ENCODE measurements at regions not wholly inside any gene's neighbourhood (a gene's known extent, or its start where the extent isn't known, plus 50 kb on each side); places are given as distances from the start of the nearest gene placed in this dataset.
A peak's percentile ranks its signal among the peaks of the same experiment; 100 is the strongest.

DNA sequence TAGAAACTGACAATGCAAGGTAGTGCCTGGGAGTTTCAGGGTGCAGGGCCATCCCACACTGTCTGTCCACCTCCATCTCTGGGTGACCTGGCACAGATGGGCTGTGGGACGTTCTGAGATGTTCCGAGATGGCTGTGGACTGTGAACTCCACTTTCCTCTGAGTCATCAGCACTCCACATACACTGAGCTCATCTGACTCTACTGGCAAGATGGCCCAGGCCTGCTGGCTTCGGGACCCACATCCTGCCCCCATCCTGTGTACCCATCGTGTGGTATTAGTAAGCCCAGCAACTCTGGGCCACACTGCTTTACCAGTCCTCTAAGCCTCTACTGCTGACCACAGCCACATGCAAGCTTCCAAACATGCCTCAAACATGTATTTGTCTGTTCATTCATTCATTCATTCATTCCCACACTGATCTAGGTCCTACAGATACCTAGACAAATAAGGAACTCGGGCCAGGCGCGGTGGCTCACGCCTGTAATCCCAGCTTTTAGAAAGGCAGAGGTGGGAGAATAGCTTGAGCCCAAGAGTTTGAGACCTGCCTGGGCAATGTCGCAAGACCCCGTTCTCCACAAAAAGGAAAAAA, 124.8 kb upstream of the CXCR4 start:
- no peak for DNase-seq (ENCODE audit: low spot score)

DNA sequence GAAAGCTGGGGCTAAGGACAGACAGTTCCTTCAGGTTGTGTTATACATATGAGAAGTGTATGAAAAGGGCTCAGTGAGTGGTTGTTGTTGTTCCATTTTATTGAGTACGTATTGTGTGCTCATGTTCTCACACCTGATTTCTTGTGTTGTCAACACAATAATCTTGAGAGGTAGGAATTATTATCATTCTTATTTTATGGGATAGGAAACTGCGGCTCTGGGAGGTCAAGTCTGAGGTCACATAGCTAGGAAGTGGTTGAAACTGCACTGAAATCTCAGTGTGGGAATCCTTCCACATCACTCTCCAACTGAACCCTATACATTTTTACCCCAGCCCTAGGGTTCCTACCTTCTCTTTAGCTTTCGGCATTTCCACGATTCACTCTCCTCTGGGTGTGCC, 124.2 kb upstream of the CXCR4 start:
- DNase-seq (ENCODE audit: low spot score), result no peak

- DNase-seq (ENCODE audit: low spot score), result no peak
These were observed 121.2 kb upstream of the CXCR4 start for GRCh38 chr2:136239079-136239685.

DNA sequence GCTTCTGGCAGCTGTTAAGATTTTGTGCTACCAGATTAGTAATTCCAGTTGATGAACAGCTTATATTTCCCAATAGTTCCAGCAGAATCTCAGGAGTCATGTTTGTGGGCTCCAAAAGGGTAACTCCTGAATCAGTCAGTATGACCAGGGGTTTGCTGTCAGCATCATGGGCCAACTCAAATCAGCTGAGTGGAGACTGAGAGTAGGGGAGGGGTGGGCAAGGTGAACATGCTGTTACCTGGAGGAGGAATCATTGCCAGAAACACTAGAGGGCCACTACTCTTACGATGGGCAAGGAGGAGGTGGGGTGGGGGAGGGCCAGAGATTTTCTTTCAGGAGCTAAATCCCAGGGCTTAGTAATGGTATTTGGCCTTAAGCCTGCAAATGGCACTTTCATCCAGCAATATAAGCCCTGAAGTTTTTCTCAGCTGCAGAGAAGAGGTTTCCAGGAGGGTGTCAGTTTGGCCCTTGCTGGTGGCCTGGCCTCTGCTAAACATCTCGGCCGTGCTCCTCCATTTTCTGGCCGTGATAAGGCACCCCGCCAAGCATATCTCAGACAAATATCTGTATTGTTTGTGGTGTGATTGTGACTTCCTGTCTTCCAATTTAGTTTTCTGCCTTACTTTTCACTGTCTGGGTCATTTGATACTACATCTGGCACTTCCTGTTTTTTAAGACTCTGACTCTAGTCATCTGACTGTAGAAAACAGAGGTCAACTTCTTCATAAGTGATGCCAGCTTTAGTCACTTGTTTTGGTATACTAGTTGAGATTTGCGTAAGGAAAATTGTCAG, 120.5 kb upstream of the CXCR4 start:
- DNase-seq (ENCODE audit: low spot score), result no peak

DNA sequence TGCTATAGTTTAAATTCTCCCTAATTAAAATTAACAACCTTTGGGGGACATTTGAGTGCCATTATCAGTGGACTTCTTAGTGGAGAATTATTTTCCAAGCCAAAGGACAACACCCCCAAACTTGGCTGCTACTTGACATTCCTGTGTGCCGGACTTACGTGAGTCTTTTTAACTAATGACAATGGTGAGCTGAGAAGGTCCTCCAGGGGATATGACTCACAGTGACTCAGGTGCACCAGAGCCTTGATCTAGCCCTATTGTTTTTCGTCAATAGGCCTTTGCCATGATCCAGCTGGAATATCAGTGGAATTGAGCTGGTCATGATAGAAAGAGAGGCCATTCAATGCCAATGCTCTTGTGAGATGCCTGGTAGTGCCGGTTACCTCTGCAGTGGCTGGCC, 118.1 kb upstream of the CXCR4 start:
- peak; percentile 54 for DNase-seq (ENCODE audit: low spot score)

DNA sequence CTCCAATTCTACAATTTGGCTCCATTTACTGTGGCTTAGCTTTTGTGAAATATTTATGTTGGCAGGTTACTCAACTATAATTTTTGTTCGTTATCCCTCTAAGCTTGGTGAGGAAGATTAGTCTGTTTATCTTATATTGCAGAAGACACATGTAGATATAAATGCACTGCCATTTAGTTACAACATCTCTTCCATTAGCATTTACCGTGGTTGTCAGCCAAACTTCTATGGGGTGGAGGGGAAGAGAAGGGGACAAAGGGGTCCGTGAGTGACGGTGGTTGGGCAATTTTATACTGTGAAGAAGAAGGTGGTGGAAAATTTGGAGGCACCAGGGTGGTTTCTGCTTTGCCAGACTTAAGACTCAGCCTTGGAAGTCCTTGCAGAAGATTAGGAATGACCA, 117.6 kb upstream of the CXCR4 start:
- DNase-seq (ENCODE audit: low spot score), result no peak

DNA sequence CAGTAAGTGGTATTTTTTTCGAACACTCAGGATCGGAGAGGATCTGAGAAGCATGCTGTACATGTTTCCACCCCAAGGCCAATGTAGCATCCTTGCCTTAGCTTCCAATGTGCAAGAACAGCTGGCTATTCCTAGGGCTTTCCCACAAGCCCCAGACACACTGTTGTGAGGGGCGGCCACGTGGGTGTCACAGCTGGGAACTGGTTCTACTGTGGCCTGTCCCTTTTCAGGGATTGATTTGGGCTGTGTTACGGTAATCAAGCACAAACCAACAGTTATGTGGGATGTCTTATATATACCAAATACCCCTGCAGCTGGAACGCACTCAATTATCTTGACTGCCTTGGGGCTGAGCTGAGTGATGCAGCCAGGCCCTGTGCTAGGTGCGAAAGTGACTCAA, 116.3 kb upstream of the CXCR4 start:
- no peak for DNase-seq (ENCODE audit: low spot score)

DNA sequence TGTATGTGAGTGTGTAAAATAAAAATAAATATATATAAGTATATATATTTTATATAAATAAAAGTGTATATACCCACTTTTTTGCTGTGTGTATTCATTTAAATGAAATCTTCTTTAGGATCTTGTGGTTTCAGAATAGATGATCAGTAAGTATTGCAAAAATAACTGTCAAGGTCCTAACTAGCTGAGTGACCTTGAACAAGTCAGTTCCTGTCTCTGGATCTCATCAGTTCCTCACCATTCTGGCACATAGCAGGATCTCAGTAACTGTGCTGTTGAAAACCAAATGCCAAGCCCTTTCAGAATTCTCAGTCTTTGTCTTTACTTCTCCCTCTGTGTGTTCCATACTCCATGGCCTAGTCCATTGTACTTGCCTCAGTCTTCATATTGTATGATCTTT, 115.3 kb upstream of the CXCR4 start:
- DNase-seq (ENCODE audit: low spot score), result no peak

DNA sequence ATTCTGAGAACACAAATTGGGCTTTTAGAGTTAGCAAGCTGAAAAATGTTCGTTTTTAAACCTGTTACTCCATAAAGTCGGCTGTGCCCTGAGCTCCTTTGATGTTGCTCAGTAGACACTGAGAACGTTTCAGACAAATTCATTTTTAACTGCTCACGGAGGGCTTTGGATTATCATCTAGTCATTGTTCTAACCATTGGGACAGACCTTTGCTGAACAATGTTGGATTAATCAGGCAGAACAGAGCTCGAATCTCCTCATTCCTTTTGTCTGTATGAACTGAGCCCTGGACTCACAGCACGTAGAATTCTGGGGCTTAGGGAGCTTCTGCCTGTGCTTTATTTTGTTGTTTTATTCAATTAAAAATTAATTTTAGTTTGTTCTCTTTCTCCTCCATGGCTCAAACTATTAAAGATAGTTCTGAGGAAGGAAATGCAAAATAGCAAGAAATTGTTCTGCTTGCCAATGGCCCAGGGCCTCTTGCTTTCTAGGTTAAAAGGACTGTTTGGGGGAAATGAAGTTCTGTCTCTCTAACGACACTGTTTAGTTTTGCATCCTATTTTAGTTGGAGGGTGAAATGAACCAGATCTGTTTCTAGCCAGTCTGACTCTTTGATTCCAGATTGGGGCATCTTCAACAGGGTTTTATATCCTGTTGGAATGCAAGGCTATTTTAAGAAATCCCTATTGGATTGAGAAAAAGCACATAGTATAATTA, 114.7 kb upstream of the CXCR4 start:
- DNase-seq (ENCODE audit: low spot score), result no peak

GRCh38 chr2:136230464-136230863, 112.5 kb upstream of the CXCR4 start:
- no peak for DNase-seq (ENCODE audit: low spot score)

DNA sequence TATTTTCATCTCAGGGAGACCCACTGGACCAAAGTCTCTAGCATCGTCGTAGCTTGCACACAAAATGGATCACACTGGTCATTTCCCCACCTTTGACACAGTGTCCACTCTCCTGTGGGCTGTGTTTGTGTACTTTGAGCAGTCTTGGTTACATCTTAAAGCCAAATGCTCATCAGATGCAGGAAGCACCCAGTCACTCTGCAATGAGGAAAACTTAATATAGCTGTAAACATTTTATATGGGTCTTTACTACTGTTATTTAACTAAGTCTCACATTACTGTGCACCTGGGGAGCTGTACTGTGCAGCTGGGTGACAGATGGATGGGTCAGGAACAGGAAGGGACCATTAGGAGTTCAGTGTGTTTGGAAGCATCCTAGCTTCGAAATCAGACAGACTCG, 109.0 kb upstream of the CXCR4 start:
- no peak for DNase-seq (ENCODE audit: low spot score)

DNA sequence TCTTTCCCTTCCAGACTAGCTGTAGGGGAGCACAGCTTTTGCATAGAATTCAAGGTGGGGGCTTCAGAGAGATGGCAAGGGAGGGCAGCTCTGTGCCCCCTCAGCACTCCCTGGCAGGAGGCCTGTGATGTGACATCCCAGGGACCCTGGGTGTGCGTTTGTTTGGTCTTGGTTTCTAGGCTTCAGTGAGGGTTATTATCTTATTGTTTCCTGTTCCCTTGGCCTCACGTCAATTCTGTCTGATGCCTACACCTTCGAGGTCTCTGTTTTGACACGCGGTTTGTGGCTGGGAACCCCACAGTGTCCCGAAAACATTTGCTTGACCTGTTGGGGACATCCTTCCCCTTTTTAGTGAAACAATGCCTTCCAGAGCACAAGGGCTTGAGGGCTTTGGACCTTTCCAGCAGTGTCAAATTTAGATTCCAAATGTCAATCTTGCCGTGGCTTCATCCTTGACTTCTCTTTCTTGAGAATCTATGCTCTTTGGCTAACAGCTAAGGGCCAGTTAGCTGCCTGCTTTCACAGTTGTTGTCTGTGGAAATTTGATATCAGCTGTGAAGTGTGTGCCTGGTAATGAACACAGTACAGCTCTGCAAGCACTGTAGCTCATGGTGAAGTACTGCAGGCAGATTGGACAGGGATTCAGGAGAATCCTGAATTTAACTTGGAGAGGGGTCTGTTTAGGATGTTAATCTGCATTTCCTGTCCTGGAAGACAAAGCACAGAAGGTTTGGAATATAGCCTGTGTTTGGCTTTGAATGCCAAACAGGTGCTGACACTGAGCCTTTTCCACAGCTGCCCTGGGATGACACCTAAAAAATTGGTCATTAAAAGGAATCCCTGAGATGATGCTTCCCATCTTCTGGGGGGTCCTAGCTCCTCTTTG, 108.2 kb upstream of the CXCR4 start:
- DNase-seq (ENCODE audit: low spot score), result no peak

GRCh38 chr2:136223274-136223673, 105.3 kb upstream of the CXCR4 start:
- DNase-seq (ENCODE audit: low spot score), result no peak

DNA sequence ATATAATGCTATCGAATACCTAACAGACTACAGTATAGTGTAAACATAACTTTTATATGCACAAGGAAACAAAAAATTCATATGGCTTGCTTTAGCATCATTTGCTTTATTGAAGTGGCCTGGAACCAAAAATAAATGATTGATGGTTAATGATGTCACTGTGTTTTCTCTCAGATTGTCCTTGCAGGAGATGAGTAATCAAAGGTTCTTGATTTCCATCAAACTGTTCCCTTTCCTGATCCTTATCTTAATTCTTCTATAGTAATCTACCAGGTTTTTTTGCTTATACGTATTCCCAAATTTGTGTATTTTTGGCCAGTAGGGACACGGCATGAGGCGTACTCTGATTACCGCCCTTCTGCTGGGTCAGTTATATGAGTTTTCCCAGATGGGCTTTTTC, 104.9 kb upstream of the CXCR4 start:
- no peak for DNase-seq (ENCODE audit: low spot score)

- no peak for DNase-seq (ENCODE audit: low spot score)
These were observed 103.1 kb upstream of the CXCR4 start for GRCh38 chr2:136221026-136221425.

DNA sequence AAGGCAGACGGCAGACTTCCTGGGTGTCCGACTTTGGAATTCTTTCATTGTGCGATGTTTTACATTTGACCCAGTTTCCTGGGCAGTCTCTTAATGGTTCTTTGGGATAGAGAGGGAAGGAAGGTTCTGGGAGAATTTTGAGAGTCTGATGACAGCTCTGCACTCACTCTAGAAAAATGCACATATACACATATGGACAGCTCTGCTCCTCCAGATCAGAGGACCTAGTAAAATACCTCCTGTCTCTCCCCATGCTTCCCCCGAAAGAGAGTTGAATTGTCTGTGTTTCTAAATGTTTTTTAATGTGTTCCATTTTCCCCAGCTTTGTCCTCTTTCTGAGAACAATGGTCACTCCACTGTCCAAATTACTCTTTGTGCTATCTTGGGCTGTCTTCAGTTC, 102.0 kb upstream of the CXCR4 start:
- no peak for DNase-seq (ENCODE audit: low spot score)

DNA sequence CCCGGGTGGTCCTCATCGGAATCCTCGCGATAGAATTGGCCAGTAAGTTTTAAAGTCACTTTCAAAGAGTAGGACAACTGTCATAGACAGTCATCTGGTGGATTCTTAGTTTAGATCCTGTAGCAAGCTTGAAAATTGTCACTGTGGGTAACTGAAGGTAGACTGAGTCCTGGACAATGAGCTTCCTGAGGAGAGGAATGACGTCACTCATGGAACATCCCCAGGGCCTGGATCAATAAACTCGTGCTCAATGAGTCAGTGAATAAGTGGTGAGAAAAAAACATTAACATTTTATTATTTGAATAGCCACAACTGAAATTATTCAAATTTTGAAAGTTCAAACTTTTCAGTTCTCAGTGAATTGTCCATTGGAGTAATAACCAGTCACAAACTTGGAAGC, 101.4 kb upstream of the CXCR4 start:
- DNase-seq (ENCODE audit: low spot score), result no peak

DNA sequence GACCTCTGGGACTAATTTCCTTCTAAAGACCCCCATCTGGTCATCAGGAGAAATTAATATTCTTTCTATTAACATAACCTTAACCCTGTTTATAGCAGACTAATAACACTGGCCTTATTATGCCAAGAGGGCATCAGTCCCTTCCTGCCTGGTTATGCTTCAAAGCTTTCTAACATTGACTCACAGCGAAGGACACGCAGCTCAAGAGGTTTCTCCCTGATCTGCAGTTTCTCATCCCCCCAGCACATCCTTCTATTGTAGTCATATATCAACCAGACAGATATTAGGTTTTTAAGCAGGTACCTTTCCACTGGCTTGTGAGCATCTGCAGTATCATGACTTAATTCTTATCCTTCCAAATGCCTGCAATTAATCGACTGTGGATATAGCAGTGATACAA, 100.0 kb upstream of the CXCR4 start:
- DNase-seq (ENCODE audit: low spot score), result no peak

GRCh38 chr2:136215908-136216472, 98.0 kb upstream of the CXCR4 start:
- no peak for DNase-seq (ENCODE audit: low spot score)

GRCh38 chr2:136215449-136215848, 97.5 kb upstream of the CXCR4 start:
- no peak for DNase-seq (ENCODE audit: low spot score)

Measured in AG20443 (cell line).